BJ (cell line): ENCODE measurements at regions not wholly inside any gene's neighbourhood (a gene's known extent, or its start where the extent isn't known, plus 50 kb on each side); places are given as distances from the start of the nearest gene placed in this dataset. TPM values are rescaled to one million over a fixed set of nuclear protein-coding genes. Genes with fewer than 3 reads are reported as not detected.

Experiments used
- CTCF ChIA-PET: fragments of 350-600 bp; formaldehyde crosslinking; extraction: SDS; loops from one replicate; lab custom pipeline; 2021; ENCODE audit warnings: antibody characterized with exemption, inconsistent platforms; lab: Yijun Ruan, JAX
- POLR2A ChIA-PET: fragments of 300-600 bp; sonication (Branson Sonifier 250); formaldehyde crosslinking; extraction: SDS; loops from one replicate; lab custom pipeline; 2021; ENCODE audit warnings: antibody characterized with exemption; lab: Charles Lee
- DNase-seq: peaks from one replicate; pipeline ENCODE4 v3.0.0-alpha.2; 2011; ENCODE audit warnings: low read depth
- H3K27me3 ChIP-seq: 2 replicates; pipeline ENCODE4 v1.6.0; 2011; ENCODE audit warnings: low read length; ENCODE audit not compliant: control insufficient read depth, insufficient read depth
- H3K36me3 ChIP-seq: 2 replicates; pipeline ENCODE4 v1.5.1; 2011; ENCODE audit warnings: low read length; ENCODE audit not compliant: control insufficient read depth, insufficient read depth
- H3K4me3 ChIP-seq: 2 replicates; pipeline ENCODE4 v1.5.1; 2011; ENCODE audit warnings: low read depth, mild to moderate bottlenecking, control low read depth, low read length
- small RNA-seq: library from RNA; depleted of rRNA; stranded (forward); fragments of <200 nt; gene quantifications from one replicate; pipeline ENCODE3, GENCODE V24; 2012; ENCODE audit warnings: low replicate concordance, low read depth; ENCODE audit not compliant: insufficient read length
- TF ChIP-seq, protein P1 (sequence below): IDR thresholded peaks from 2 replicates; pipeline ENCODE4 v1.5.1; 2011; ENCODE audit warnings: low read depth, mild to moderate bottlenecking, control low read depth, inconsistent platforms, low read length, moderate library complexity; ENCODE audit not compliant: insufficient read depth

GRCh38 chr5:19401032-19401431, 587.0 kb downstream of the CDH18 start:
- TF ChIP-seq, protein P1, sequence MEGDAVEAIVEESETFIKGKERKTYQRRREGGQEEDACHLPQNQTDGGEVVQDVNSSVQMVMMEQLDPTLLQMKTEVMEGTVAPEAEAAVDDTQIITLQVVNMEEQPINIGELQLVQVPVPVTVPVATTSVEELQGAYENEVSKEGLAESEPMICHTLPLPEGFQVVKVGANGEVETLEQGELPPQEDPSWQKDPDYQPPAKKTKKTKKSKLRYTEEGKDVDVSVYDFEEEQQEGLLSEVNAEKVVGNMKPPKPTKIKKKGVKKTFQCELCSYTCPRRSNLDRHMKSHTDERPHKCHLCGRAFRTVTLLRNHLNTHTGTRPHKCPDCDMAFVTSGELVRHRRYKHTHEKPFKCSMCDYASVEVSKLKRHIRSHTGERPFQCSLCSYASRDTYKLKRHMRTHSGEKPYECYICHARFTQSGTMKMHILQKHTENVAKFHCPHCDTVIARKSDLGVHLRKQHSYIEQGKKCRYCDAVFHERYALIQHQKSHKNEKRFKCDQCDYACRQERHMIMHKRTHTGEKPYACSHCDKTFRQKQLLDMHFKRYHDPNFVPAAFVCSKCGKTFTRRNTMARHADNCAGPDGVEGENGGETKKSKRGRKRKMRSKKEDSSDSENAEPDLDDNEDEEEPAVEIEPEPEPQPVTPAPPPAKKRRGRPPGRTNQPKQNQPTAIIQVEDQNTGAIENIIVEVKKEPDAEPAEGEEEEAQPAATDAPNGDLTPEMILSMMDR = no peak
- Histone ChIP-seq H3K4me3 (no peak overlapping the region), H3K27me3 (no peaks in the 10 kb centered on the region), H3K36me3 (no peaks in the 10 kb centered on the region)
- no peak for DNase-seq
- POLR2A ChIA-PET = no interaction called here
- CTCF ChIA-PET = no interaction called here

- TF ChIP-seq, protein P1 = no peak
- ChIA-PET POLR2A (no interaction called here), CTCF (no interaction called here)
- DNase-seq = no peak
- Histone ChIP-seq H3K36me3 (no peaks in the 10 kb centered on the region), H3K27me3 (no peaks in the 10 kb centered on the region), H3K4me3 (no peak overlapping the region)
Observed at GRCh38 chr5:19406576-19407365, 581.2 kb downstream of the CDH18 start.

- TF ChIP-seq, protein P1 = no peak
- H3K4me3 ChIP-seq = no peak overlapping the region
- DNase-seq = no peak
- no peaks in the 10 kb centered on the region for H3K27me3 ChIP-seq
- POLR2A ChIA-PET = no interaction called here
- no peaks in the 10 kb centered on the region for H3K36me3 ChIP-seq
- CTCF ChIA-PET = no interaction called here
Observed at GRCh38 chr5:19408149-19408548, 579.9 kb downstream of the CDH18 start.

DNA sequence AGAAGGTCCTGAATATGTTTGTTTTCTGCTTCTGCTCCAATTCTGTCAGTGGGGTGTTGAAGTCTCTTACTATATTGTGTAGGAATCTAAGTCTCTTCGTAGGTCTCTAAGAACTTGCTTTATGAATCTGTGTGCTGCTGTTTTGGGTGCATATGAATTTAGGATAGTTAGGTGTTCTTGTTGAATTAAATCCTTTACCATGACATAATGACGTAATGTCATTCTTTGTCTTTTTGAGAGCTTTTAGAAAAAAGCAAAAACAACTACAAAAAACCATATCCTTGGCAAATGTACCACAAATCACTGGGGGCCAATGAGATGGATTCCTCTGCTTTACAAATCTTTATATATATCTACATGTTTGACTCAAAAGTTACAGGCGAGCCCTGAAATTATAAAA, 576.1 kb downstream of the CDH18 start:
- Histone ChIP-seq H3K4me3 (no peak overlapping the region), H3K36me3 (no peaks in the 10 kb centered on the region), H3K27me3 (no peaks in the 10 kb centered on the region)
- CTCF ChIA-PET = no interaction called here
- POLR2A ChIA-PET = no interaction called here
- no peak for DNase-seq
- TF ChIP-seq, protein P1 = no peak

Small RNAs in the stretch of these regions (small RNA-seq; reads per million reads assigned to genes)
- not detected for gene AC025768.1
- gene RF00017 = not detected
- gene RF00136 = not detected
- gene RN7SL58P = not detected
